Effector memory CD8-positive, alpha-beta T cell (primary cell): ENCODE measurements at regions not wholly inside any gene's neighbourhood (a gene's known extent, or its start where the extent isn't known, plus 50 kb on each side); places are given as distances from the start of the nearest gene placed in this dataset.

ENCODE experiments used
- ATAC-seq: fragments of 150-1000 bp; cut with Tn5 transposase; replicated peaks from 2 replicates; pipeline ENCODE4 v1.10.0; 2021; ENCODE audit warnings: mild to moderate bottlenecking, moderate library complexity
- DNase-seq, 3 experiments: peaks; one replicate each; pipeline ENCODE4 v3.0.0; 2021
- H3K27ac Mint-ChIP-seq, 2 donors: one replicate each; pipeline ENCODE4 v1.8.0; 2022; ENCODE audit warnings: mild to moderate bottlenecking in 2 of 2, mixed read lengths in 2 of 2, moderate library complexity in 2 of 2
- H3K27me3 Mint-ChIP-seq, 2 donors: one replicate each; pipeline ENCODE4 v1.8.0; 2022; ENCODE audit warnings: mixed read lengths in 2 of 2
- H3K36me3 Mint-ChIP-seq: one replicate; pipeline ENCODE4 v1.8.0; 2022; ENCODE audit warnings: mild to moderate bottlenecking, moderate library complexity, mixed read lengths; ENCODE audit not compliant: insufficient read depth
- H3K4me1 Mint-ChIP-seq, 2 donors: one replicate each; pipeline ENCODE4 v1.8.0; 2022; ENCODE audit warnings: low read depth in 2 of 2, mixed read lengths in 2 of 2
- H3K4me3 Mint-ChIP-seq, 2 donors: one replicate each; pipeline ENCODE4 v1.8.0; 2022; ENCODE audit warnings: mild to moderate bottlenecking in 2 of 2, mixed read lengths in 2 of 2, moderate library complexity in 2 of 2
- H3K9me3 Mint-ChIP-seq, 2 donors: one replicate each; pipeline ENCODE4 v1.8.0; 2022; ENCODE audit warnings: mixed read lengths in 2 of 2

DNA sequence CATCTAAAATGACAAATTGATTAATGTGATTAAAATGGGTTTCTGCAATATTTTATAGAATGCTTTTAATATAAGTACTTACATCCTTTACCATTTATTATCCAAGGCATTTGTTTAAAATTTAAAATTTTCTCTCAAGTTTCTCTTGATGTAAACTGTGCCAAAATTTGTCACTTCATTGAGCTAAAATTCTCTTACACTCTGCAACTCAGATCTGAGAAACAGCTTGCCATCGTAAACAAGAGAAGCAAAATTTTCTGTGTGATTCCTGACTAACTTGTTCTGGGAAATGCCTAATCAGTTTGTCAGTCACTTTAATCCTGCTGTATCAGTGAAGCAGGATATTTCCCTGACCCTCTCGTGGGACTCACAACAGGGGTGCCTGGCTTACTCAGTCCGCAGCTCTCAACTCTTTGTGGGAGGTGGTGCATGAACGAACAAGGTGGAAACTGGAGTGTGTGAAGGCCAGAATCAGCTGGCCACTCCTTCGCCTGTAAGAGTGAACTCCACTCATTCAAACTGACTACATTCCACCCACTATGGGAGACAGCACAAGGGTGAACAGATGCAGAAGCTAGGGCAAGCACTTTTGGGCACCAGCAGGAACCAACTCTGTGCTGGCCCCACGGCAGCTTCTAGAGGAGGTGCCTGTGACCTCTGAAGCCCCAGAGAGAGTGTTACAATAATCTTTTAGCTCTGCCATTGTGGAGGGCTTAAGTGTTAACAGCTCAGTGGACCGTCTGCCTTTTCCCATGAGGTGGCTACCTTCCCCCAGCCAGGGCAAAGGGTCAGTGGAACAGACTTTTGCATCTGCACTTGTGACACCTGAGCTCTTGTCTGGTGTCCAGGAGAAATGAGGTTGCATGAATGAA is 349.4 kb downstream of the FAT4 start:
- H3K4me1 Mint-ChIP-seq: no peaks in the 10 kb centered on the region
- ATAC-seq (no peak), DNase-seq (no peak)
- H3K9me3 Mint-ChIP-seq: peaks cover 6 to 15% of the 10 kb centered on the region in 2 donors
- H3K4me3 Mint-ChIP-seq: no peak overlapping the region
- no peaks in the 10 kb centered on the region for H3K36me3 Mint-ChIP-seq
- H3K27ac Mint-ChIP-seq: no peak overlapping the region
- H3K27me3 Mint-ChIP-seq: no peaks in the 10 kb centered on the region

DNA sequence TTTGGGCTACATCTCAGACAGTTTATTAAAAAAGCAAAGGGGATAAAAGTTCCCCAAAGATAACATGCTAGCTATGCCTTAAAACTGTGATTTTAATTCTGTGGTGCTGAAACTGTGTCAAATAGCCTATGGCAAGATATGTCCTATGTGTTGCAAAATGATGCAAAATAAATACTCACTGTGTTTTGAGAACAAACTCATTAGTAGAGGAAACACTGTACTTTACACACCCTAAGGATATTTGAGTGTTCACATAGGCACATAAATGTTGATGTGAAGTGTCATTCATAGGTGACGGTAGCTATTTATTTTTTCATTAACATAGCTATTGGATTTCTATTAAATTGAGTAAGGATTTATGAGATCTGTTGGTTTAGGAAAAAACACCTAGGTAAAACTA is 351.9 kb downstream of the FAT4 start:
- DNase-seq: no peak
- Mint-ChIP-seq H3K4me3 (no peak overlapping the region), H3K36me3 (no peaks in the 10 kb centered on the region), H3K27me3 (no peaks in the 10 kb centered on the region), H3K4me1 (no peaks in the 10 kb centered on the region), H3K27ac (no peak overlapping the region), H3K9me3 (peaks cover 6 to 15% of the 10 kb centered on the region in 2 donors)
- ATAC-seq: no peak

DNA sequence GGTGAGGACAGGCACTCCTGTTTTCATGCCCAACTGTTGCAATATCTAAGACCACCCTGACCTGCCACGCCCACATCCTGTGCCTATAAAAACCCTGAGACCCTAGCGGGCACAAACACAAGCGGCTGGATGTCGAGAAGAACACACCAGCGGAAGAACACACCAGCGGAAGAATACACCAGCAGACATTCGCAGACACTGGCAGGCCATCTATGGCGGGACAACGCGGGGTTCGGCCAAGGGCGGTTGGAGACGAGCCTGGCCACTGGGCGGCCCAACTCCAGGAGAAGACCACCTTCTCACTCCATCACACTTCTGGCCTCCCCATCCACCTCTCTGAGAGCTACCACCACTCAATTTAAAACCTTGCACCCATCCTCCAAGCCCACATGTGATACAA is 361.4 kb downstream of the FAT4 start:
- Mint-ChIP-seq H3K36me3 (no peaks in the 10 kb centered on the region), H3K9me3 (peaks cover 8 to 19% of the 10 kb centered on the region in 2 donors), H3K27me3 (no peaks in the 10 kb centered on the region), H3K4me3 (no peak overlapping the region), H3K4me1 (no peaks in the 10 kb centered on the region), H3K27ac (no peak overlapping the region)
- DNase-seq (no peak), ATAC-seq (no peak)

DNA sequence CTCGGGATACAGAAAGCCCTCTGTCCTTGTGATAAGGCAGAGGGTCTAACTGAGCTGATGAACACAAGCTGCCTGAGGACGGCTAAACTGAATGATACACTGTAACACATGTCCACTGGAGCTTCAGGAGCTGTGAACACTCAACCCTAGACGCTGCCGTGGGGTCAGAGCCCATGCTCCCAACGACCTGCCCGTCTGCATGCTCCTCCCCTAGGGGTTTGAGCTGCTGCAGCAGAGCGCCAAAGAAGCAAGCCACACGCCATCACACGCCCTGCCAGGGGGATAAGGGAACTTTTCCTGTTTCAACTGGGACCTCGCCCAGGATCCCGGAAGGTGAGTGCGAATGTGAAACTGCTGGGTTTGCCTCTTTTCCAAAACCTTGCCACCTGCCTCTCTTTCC is 361.8 kb downstream of the FAT4 start:
- no peaks in the 10 kb centered on the region for H3K4me1 Mint-ChIP-seq
- no peak overlapping the region for H3K4me3 Mint-ChIP-seq
- no peaks in the 10 kb centered on the region for H3K27me3 Mint-ChIP-seq
- no peak overlapping the region for H3K27ac Mint-ChIP-seq
- no peak for DNase-seq
- H3K36me3 Mint-ChIP-seq: no peaks in the 10 kb centered on the region
- peaks cover 8 to 19% of the 10 kb centered on the region in 2 donors for H3K9me3 Mint-ChIP-seq
- ATAC-seq: no peak

DNA sequence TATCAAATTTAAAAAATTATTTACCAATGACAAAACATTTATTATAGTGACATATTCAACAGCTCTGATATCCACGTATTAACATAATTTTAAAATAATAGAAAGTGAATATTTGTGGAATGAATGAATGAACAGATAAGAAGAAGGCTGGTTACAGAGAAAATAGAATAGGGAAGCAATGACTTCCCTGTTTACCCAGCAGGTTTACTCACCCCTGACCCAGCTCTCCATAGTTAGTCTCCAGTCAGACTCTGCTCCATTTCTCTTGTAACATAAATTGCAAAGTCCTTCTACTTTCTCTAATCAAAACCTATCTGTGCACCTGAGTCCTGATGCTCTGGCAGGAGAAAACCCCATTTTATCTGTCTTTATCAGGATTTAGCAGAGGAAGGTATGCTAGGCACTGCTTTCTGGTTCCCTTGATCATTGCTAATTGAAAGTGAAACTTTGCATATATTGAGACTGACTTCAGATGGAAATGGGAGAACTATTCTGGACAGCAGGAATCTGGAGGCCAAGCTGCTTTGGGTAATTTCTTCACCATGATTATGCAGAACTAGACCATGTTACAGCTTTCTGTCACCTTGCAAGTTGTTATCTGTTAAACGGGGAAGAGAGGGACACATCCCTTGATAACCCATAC is 363.0 kb downstream of the FAT4 start:
- Mint-ChIP-seq H3K27me3 (no peaks in the 10 kb centered on the region), H3K36me3 (no peaks in the 10 kb centered on the region), H3K4me3 (no peak overlapping the region), H3K9me3 (peaks cover 6 to 10% of the 10 kb centered on the region in 2 donors), H3K4me1 (no peaks in the 10 kb centered on the region), H3K27ac (no peak overlapping the region)
- DNase-seq: no peak
- ATAC-seq: no peak

DNA sequence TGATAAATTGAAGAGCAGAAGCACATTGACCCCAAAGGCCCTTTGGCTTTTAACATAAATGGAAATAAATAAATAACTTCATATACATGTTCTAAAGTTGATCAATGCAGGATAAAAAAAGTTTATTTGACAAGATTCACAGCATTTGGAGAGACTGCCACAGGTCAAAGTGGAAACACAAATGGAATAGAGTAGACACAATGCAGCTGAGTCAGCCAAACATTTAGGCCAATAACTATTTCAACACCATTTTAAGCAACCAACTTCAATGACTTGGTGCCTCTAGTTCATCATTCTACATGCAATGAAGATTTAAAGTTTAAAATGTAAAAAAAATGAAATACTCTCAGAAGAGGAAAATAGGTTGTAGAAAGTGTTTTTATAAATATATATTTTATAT is 365.2 kb downstream of the FAT4 start:
- no peak for ATAC-seq
- Mint-ChIP-seq H3K4me1 (no peaks in the 10 kb centered on the region), H3K4me3 (no peak overlapping the region), H3K9me3 (peaks cover 4 to 10% of the 10 kb centered on the region in 2 donors), H3K27me3 (no peaks in the 10 kb centered on the region), H3K36me3 (no peaks in the 10 kb centered on the region), H3K27ac (no peak overlapping the region)
- DNase-seq: no peak

DNA sequence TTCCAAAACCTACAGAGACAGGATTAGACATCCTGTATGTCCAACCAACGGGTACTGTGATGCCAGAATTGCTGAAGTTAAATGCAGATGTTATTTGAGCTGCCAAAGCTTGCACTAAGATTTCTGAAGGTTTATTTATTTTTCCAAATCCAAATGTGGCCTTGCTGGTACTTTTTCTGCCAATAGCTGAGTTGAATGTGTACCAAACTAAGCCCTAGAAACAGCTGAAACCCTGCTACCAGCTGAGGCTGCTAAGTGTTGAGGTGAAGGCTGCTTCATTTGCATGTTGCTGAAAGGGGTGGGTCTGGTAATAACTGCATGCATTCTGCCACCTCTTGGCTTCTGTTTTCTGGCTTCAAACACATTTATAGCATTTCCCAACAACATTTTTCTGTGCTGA is 366.5 kb downstream of the FAT4 start:
- no peak for DNase-seq
- H3K27ac Mint-ChIP-seq: no peak overlapping the region
- H3K27me3 Mint-ChIP-seq: no peaks in the 10 kb centered on the region
- H3K4me1 Mint-ChIP-seq: no peaks in the 10 kb centered on the region
- no peaks in the 10 kb centered on the region for H3K36me3 Mint-ChIP-seq
- H3K9me3 Mint-ChIP-seq: peaks cover under 1 to 5% of the 10 kb centered on the region in 2 donors
- no peak overlapping the region for H3K4me3 Mint-ChIP-seq
- ATAC-seq: no peak

DNA sequence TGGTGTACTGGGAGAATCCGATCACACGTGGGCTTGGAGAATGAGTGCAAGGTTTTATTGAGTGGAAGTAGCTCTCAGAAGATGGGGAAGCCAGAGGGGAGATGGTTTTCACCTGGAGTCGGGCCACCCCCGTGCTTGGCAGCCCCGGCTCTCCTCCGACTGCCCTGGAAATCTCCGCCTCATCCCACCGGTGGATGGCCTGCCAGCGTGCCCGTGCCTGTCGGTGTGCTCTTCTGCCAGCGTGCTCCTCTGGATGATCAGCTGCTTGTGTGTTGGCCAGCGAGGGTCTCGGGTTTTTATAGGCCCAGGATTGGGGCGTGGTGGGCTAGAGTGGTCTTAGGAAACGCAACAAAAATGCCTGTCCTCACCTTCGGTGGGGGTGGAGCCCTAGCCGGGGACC is 368.0 kb downstream of the FAT4 start:
- DNase-seq (no peak), ATAC-seq (no peak)
- no peak overlapping the region for H3K4me3 Mint-ChIP-seq
- H3K27me3 Mint-ChIP-seq: no peaks in the 10 kb centered on the region
- H3K4me1 Mint-ChIP-seq: no peaks in the 10 kb centered on the region
- no peak overlapping the region for H3K27ac Mint-ChIP-seq
- H3K9me3 Mint-ChIP-seq: peaks cover 0 to 7% of the 10 kb centered on the region in 2 donors
- H3K36me3 Mint-ChIP-seq: no peaks in the 10 kb centered on the region

DNA sequence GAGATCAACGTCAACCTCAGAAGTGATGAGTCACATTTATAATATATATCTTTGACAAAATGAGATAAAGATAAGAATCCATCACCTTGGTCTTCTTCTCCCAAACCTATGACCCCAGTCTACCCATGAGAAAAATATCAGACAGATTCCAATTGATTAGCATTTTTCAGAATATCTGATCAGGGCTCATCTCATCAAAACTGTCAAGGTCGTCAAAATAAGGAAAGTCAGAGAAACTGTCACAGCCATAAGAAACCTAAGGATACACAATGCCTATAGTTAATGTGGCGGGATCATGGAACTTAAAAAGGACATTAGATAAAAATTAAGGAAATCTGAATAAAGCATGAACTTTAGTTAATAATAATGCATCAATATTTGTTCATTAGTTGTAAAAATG is 374.1 kb downstream of the FAT4 start:
- no peaks in the 10 kb centered on the region for H3K36me3 Mint-ChIP-seq
- H3K4me3 Mint-ChIP-seq: no peak overlapping the region
- no peak overlapping the region for H3K27ac Mint-ChIP-seq
- H3K27me3 Mint-ChIP-seq: no peaks in the 10 kb centered on the region
- H3K9me3 Mint-ChIP-seq: peaks cover 4 to 9% of the 10 kb centered on the region in 2 donors
- H3K4me1 Mint-ChIP-seq: no peaks in the 10 kb centered on the region
- no peak for ATAC-seq
- DNase-seq: no peak

DNA sequence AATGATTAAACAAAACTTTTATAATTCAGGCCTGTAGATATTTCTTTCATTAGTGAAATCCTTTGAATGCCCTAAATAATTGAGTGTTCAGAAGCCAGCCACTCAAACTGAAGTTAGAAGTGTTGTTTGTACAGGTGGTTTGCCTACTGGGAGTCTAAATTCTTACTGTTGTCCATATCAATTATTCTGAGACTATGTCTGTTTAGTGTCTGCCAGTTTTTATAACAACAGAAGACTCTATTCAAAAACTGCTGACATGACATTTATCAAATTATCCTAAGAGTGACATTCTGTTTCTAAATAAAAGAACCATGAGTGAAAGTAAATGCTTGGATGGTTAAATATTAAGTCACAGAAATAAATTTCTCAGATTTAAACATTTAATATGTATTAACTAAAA is 375.1 kb downstream of the FAT4 start:
- H3K9me3 Mint-ChIP-seq: peaks cover 6 to 9% of the 10 kb centered on the region in 2 donors
- no peak overlapping the region for H3K27ac Mint-ChIP-seq
- no peaks in the 10 kb centered on the region for H3K27me3 Mint-ChIP-seq
- no peaks in the 10 kb centered on the region for H3K36me3 Mint-ChIP-seq
- DNase-seq (no peak), ATAC-seq (no peak)
- no peaks in the 10 kb centered on the region for H3K4me1 Mint-ChIP-seq
- no peak overlapping the region for H3K4me3 Mint-ChIP-seq

DNA sequence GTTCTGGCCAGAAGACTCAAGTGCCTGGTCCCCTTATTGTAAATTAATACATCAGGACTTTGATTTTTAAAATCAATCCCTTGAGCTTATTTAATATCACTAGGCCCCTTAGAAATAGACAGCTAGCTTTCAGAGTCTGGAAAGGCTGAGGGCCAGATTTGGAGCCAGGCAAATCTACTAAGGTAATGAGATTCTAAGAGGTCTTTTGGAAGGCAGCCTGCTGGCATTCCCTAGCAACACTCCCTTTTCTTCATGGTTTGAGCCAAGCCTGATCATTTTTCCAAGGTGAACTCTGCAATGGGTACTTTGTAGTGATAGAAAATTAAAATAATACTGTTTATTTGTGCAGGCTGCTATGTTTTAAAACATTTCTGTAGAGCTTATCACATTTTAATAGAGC is 378.5 kb downstream of the FAT4 start:
- Mint-ChIP-seq H3K4me1 (no peaks in the 10 kb centered on the region), H3K27me3 (no peaks in the 10 kb centered on the region), H3K4me3 (no peak overlapping the region), H3K27ac (no peak overlapping the region), H3K9me3 (peaks cover 2 to 9% of the 10 kb centered on the region in 2 donors), H3K36me3 (no peaks in the 10 kb centered on the region)
- ATAC-seq (no peak), DNase-seq (no peak)

DNA sequence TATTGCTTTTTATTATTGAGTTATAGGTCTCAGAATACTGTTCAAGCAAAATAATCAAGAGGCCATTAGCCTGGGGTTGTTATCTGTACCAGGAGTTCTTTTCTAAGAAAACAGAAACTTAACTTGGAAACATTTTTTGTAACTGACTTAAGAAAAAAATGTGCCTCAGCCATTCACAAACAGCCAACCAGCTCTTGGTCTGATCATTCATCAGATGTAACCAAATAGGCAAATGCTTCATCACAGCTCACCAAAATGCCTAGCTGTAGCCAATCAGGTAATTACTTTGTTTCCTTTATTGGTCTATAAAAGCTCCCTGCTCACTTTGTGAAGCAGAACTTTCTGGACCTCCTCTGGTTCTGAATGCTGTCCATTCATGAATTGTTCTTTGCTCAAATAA is 387.7 kb downstream of the FAT4 start:
- Mint-ChIP-seq H3K27me3 (no peaks in the 10 kb centered on the region), H3K27ac (no peak overlapping the region), H3K4me1 (no peaks in the 10 kb centered on the region), H3K36me3 (peaks cover 3% of the 10 kb centered on the region), H3K4me3 (no peak overlapping the region), H3K9me3 (peaks cover 0 to 2% of the 10 kb centered on the region in 2 donors)
- DNase-seq (no peak), ATAC-seq (no peak)

DNA sequence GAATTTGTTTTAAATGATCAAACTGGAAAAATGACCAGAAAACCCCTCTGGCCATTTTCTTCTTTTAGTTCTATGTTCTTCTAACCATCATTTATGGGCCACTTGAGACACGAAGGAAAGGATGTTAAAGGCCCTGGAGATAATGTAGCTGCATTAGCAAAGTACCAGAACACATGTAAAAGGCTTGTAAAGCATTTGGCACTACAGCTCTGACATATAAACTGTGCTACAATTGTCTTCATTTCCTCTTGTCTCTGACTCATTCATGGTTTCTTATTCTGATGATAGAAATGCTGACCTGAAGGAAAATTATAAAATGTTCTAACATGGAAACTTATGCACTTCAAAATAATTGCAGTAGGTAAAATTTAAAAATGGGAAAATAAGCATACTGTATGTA is 388.7 kb downstream of the FAT4 start:
- H3K4me3 Mint-ChIP-seq: no peak overlapping the region
- no peaks in the 10 kb centered on the region for H3K4me1 Mint-ChIP-seq
- ATAC-seq (no peak), DNase-seq (no peak)
- H3K9me3 Mint-ChIP-seq: peaks cover 0 to 3% of the 10 kb centered on the region in 2 donors
- no peak overlapping the region for H3K27ac Mint-ChIP-seq
- no peaks in the 10 kb centered on the region for H3K27me3 Mint-ChIP-seq
- H3K36me3 Mint-ChIP-seq: peaks cover 3% of the 10 kb centered on the region

DNA sequence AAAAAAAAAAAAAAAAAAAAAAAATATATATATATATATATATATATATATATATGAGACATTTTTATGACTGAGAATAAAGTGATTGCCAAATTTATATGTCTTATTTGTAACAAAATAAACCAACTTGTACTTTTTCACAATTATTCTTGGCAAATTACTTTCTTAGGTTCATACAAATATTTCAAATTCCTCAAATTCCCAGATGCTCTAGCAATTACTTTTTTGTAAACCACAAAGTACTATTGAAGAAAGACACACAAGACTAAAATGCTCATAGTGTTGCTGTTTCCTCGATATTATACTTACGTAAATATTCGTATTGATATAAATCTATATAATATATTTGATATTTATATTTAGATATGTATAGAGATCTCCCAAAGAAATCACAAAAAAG is 390.0 kb downstream of the FAT4 start:
- no peak overlapping the region for H3K27ac Mint-ChIP-seq
- H3K4me3 Mint-ChIP-seq: no peak overlapping the region
- DNase-seq (no peak), ATAC-seq (no peak)
- no peaks in the 10 kb centered on the region for H3K4me1 Mint-ChIP-seq
- peaks cover 3% of the 10 kb centered on the region for H3K36me3 Mint-ChIP-seq
- peaks cover 0 to 3% of the 10 kb centered on the region in 2 donors for H3K9me3 Mint-ChIP-seq
- no peaks in the 10 kb centered on the region for H3K27me3 Mint-ChIP-seq
